AG09319 (cell line): ENCODE measurements at regions not wholly inside any gene's neighbourhood (a gene's known extent, or its start where the extent isn't known, plus 50 kb on each side); places are given as distances from the start of the nearest gene placed in this dataset.
A peak's percentile ranks its signal among the peaks of the same experiment; 100 is the strongest.

ENCODE experiments used
- DNase-seq: peaks from one replicate; pipeline ENCODE4 v3.0.0-alpha.2; 2010; ENCODE audit warnings: low read depth; ENCODE audit errors: extremely low read depth
- TF ChIP-seq, protein P1 (sequence below): IDR thresholded peaks from 2 replicates; pipeline ENCODE4 v1.5.1; 2011; ENCODE audit warnings: low read depth, mild to moderate bottlenecking, inconsistent platforms, low read length, moderate library complexity

DNA sequence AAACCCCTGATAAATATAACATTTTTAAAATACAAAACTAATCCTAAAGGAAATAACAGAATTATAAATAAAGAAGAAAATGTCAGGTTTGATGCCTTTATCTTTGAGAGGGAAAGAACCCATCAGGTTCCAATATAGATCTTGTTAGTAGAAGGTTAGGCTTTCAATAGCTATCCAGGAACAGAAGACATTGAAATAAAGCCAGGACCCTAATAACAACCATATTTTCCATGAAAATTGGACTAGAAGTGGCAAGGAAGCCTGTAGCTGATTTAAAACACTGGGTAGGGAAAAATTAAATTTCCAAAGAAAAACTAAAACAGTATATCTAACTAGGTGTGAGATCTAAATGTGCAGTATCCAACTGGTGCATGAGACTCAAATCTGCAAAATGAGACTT lies 185.2 kb upstream of the STXBP5 start:
- TF ChIP-seq, protein P1, sequence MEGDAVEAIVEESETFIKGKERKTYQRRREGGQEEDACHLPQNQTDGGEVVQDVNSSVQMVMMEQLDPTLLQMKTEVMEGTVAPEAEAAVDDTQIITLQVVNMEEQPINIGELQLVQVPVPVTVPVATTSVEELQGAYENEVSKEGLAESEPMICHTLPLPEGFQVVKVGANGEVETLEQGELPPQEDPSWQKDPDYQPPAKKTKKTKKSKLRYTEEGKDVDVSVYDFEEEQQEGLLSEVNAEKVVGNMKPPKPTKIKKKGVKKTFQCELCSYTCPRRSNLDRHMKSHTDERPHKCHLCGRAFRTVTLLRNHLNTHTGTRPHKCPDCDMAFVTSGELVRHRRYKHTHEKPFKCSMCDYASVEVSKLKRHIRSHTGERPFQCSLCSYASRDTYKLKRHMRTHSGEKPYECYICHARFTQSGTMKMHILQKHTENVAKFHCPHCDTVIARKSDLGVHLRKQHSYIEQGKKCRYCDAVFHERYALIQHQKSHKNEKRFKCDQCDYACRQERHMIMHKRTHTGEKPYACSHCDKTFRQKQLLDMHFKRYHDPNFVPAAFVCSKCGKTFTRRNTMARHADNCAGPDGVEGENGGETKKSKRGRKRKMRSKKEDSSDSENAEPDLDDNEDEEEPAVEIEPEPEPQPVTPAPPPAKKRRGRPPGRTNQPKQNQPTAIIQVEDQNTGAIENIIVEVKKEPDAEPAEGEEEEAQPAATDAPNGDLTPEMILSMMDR, result no peak
- DNase-seq, result no peak

DNA sequence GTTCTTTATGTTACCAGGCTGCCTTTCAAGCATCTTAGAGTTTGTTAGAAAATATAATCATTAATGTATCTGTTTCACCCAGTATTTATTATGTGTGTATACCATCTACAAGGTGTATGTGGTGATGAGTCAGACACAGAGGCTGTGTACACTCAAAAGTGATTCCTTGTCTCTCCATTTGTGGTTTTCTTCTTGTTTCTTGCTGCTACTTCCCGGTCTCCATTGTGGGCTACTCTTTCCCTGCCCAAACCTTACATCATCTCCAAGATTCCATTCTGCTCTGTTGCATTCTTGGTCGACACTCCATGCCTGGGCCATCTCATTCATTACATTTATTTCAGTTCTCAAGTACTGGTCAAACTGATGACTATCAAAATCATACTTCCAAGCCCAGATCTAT lies 182.2 kb upstream of the STXBP5 start:
- TF ChIP-seq, protein P1, result no peak
- DNase-seq, result no peak

DNA sequence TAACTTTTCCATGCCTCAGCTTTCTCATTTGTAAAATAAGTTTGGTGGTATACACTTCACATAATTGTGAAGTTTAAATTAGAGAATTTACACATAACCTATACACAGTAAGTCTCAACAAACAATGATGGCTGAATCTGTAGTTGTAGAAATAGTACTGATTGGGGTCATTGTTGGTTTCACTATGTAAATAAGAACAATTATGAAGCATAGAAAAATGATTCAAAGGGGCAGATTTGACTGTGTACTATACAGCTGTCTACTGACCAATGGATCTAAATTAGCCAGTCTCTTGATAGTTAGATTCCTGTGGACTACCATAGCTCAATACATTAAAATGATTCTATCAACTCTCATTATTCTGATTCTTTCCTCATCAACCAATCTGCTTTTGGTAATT lies 181.1 kb upstream of the STXBP5 start:
- TF ChIP-seq, protein P1, result no peak
- DNase-seq, result no peak

DNA sequence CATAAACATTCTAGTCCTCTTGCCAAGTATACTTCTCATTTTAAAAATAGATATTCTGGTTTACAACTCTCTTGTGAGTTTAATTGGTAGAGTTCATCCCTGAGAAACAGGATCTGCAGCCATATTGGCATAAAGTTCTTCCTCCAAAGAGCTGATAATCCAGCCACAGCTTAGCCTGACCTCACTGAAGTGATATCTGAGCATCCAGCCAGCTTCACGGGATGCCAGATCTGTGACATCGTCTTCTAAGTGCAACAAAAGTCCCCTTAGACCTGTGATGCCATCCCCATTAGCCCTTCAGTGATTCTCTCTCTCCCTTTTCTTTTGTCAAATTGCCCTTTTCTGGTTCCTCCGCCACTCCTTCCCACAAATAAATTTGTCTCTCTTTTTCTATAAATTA lies 180.6 kb upstream of the STXBP5 start:
- TF ChIP-seq, protein P1, result no peak
- DNase-seq, result no peak

DNA sequence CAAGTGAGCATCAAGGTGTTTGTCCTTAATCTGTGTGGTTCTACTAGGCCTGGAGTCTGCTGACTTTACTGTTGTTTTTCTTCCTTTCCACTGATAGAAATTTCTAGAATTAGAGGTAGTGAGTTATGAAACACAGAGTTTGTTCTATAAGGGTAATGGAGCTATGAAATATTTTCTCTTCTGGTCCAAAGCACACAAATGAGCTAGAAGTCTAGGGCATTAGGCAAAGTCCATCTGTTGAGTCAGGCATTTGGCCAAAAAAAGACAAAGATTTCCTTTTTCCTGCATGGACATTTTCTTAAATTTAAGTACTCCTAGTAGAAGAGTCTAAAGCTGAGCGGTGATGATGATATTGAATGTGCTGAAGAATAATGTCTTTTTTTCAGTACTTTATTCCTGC lies 174.3 kb upstream of the STXBP5 start:
- no peak for DNase-seq
- TF ChIP-seq, protein P1, result no peak

DNA sequence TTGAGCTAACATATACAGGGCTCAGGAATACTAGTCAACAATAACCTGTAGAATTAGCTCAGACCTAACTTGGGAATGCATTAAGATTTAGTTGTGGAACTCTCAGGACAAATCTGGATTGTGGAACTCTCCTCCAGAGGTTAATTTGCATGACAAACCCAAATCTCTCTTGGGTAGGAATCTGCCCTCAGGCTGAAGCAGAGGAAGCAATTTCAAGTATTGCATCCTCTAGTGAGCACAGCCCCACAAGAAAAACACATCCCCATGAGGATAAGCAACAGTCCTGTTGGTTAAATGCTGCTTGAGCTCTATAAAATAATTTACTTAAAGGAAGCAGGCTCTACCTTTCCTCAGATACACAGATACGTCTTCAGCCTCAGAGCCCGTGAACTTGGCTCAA lies 170.9 kb upstream of the STXBP5 start:
- peak; percentile 11 for DNase-seq
- TF ChIP-seq, protein P1, result no peak

DNA sequence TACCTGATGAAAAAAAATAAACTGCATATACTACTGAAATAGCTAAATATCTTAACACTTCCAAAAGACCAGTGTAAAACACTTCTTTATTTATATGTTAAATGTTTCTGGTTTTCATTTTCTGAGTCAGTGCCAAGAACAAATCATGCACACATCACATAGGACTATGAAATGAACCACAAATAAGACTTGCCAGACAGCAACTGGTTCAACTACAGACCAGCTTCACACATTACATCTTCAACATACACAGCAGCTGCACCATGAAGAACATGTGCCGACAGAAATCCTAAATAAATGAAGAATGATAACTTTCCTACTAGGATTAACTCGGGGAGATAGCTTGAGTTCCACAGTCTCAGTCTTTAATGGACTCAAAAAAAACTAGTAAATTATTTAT lies 168.3 kb upstream of the STXBP5 start:
- DNase-seq, result no peak
- TF ChIP-seq, protein P1, result no peak

DNA sequence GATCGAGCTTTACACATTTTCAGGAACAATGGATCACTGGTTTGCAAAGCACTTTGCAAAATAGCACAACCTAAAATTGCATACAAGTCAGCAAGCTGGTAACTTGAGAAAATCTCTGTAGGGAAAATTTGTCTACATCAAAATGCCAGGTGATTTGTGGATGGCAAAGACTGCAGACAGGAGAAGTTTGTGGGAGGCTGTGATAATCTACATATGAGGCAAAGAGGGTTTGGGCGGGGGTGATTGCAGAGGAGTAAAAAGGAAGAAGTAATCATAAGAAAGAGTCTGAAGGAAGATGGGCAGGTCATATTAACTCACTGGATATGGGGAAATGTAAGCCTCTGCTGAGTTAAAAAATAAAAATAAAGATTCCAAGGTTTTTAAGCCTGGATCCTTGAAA lies 166.3 kb upstream of the STXBP5 start:
- no peak for DNase-seq
- TF ChIP-seq, protein P1, result no peak
